ENCODE measurements at regions not wholly inside any gene's neighbourhood (a gene's known extent, or its start where the extent isn't known, plus 50 kb on each side); places are given as distances from the start of the nearest gene placed in this dataset.

GRCh38 chr10:113226399-113226798, 276.4 kb downstream of the TCF7L2 start:
- no peak for TF ChIP-seq CTCF (conservative IDR thresholded peaks at IDR 0.05; ENCODE audit: low read length)
- no peak for TF ChIP-seq EZH2phosphoT487 (IDR thresholded peaks at IDR 0.05; ENCODE audit: borderline replicate concordance, low read depth, low read length)
